Panc1 (cell line): ENCODE measurements at regions not wholly inside any gene's neighbourhood (a gene's known extent, or its start where the extent isn't known, plus 50 kb on each side); places are given as distances from the start of the nearest gene placed in this dataset.

Source experiments
- POLR2AphosphoS5 ChIP-seq: IDR thresholded peaks from 2 replicates; pipeline ENCODE4 v1.6.1; 2012; ENCODE audit warnings: mild to moderate bottlenecking, low read depth, low read length, moderate library complexity
- TF ChIP-seq, protein P1 (sequence below): fragments of 450-650 bp; IDR thresholded peaks from 2 replicates; pipeline ENCODE4 v1.5.1; 2017; ENCODE audit warnings: mild to moderate bottlenecking

DNA sequence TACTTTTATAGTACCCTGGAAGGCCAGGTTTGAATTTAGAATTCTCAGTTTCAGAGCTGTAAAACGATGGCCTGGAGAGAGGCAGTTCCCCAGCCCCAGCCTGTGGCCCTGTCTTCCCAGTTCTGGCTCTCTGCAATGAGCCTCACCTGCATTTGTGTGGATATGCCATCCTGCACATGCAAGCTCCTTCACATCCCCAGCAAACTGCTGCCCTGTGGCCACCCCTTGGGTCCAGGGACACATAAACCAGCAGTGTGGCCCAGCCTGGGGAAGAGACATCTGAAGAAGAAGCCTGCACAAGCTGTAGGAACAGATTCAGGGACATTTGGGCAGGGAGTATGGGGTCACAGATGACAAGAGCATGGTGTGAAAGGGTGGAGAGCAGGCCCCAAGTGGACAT lies 174.3 kb upstream of the CRY1 start:
- TF ChIP-seq, protein P1, sequence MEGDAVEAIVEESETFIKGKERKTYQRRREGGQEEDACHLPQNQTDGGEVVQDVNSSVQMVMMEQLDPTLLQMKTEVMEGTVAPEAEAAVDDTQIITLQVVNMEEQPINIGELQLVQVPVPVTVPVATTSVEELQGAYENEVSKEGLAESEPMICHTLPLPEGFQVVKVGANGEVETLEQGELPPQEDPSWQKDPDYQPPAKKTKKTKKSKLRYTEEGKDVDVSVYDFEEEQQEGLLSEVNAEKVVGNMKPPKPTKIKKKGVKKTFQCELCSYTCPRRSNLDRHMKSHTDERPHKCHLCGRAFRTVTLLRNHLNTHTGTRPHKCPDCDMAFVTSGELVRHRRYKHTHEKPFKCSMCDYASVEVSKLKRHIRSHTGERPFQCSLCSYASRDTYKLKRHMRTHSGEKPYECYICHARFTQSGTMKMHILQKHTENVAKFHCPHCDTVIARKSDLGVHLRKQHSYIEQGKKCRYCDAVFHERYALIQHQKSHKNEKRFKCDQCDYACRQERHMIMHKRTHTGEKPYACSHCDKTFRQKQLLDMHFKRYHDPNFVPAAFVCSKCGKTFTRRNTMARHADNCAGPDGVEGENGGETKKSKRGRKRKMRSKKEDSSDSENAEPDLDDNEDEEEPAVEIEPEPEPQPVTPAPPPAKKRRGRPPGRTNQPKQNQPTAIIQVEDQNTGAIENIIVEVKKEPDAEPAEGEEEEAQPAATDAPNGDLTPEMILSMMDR, result no peak
- no peak for TF ChIP-seq POLR2AphosphoS5
